ENCODE measurements at regions not wholly inside any gene's neighbourhood (a gene's known extent, or its start where the extent isn't known, plus 50 kb on each side); places are given as distances from the start of the nearest gene placed in this dataset.
A peak's percentile ranks its signal among the peaks of the same experiment; 100 is the strongest.
"Not testable (repeated sequence)": the region's sequence is repeated elsewhere in the genome, so short reads cannot be mapped to it uniquely, and the experiment has no call there.

DNA sequence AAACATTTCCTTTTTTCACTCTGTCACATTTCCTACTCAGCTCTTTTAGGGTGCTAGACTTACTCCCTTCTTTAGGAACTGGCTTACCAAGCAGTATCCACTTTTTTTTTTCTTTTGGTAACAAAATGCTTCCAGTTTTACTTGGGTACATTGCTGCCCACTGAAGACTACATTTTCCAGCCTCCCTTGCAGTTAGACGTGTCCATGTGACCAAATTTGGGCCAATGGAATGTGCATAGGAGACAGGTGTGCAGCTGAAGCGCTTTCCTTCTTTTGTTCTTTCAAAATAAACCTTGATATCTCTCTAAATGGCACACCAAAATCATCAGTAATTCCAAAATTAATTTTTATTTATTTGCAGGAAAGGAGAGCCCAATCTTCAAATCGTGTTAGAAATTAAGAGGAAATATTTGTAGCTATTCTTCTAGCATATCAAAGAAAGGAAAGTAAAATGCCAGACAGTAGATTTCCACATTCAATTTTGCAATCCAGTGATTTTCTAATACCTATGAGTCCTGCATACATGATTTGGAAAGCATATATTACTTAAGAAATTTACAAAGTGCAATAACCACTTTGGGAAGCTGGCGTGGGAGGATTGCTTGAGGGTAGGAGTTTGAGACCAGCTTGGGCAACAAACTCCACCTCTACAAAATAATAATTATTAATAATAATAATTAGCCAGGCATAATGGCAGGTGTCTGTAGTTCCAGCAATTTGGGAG is 422.0 kb upstream of the FRG2C start:
- no peak for DNase-seq (ENCODE audit: low read depth)

DNA sequence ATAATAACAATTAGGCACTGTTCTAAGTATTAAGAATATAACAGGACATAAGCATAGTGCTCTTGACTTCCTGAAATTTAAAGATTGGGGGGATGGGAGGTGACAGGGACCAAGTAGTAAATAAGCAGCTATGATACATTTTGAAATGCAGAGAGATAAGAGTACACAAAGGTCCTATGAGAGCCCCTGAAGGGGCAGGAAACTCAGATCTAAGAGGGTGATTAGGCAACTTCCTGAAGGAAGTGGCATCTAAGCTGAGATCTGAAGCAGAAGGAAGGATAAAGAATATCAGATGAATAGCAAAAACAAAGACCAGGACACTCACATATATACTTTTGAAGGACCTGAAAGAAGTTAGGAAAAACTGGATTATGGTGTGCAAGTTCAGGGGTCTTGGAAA is 415.2 kb upstream of the FRG2C start:
- DNase-seq (ENCODE audit: low read depth) = no peak

DNA sequence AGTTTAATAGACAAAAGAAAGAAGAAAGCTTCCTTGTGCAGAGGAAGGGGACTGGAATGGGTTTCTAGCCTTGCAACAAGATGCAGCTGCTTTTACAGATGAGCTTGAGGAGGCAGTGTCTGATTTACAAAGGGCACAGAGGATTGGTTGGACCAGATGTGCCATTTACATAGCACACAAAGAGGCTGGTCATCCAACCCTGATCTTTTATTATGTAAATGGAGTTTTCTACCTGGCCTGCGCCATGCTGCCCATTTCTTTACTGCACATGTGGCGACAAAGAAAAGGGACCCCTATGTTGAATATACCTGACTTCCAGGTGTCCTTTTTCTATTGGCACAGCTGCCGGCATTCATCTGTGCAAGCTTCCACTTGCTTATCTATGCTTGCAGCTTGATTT is 409.4 kb upstream of the FRG2C start:
- DNase-seq (ENCODE audit: low read depth) = no peak

DNA sequence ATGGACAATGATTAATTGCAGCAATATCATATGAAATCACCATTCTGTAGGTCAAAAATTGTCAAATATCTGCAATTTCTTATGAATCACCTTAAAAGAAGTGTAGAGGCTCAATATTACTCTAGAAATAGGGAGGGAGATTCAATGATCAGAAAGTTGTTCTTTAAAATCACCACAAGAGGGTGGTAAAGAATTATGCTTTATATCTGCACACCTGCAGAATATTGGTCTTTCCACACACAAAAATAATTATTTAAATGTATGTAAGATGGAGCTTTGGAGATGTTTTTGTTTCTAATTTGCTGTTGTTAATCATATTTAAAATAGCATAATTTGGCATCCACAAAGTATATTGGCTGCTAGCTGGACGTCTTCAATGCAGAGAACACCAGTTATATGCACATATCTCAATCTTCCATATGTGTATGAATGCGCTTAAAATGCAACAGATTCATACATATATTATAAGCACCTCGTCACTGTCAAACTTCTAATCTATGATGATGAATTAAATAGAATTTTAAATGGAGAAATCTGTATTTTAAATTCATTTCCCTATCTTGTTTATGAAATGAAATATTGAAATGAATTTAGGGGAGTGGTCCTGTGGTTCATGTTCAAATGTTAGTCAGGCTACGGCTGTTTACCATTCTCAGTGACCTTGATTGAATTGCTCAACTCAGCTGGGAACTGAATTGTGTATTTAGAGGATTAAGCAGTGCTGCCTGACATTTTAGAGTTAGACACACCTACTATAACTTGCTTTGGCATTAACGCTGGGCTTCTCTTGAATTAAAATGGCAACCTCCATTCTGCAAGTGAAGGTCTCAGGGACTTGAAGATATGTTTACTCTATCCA is 405.1 kb upstream of the FRG2C start:
- not testable (repeated sequence) for DNase-seq (ENCODE audit: low read depth)

DNA sequence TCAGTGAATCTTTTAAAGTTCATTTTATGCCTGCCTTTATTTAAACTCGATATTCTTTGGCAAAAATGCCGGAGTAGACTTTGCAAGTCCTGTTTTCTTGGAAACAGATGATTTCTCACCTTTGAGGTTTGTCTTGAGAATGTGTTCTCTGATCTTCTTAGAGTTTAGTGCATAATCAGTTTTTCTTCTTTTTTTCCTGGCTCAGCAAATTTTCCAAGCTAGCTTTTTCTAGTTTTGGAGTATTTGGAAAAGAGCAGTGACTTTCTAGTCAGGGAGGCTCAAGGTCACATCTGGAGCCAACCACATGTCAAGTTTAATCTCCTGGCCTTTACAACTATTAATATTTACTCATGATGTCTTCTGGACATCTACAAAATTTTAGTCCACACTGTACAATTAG is 403.2 kb upstream of the FRG2C start:
- not testable (repeated sequence) for DNase-seq (ENCODE audit: low read depth)

DNA sequence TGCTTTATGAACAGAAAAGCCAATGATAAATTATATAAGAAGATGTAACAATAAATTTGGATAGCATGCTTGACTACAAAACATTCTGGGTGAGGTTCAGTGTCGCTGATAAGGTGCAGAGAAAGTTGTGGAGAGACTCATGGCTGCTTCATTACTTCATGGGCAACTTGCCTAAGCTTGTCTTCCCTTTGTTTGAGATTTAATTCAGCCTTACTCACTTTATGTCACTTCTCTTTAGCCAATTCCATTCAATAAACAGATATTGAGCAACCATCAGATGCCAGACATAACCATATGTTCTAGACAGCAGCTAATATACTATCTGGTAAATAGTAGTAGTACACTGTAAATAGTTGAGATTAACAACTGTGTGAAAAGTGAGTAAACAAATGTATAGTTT is 401.5 kb upstream of the FRG2C start:
- no peak for DNase-seq (ENCODE audit: low read depth)

DNA sequence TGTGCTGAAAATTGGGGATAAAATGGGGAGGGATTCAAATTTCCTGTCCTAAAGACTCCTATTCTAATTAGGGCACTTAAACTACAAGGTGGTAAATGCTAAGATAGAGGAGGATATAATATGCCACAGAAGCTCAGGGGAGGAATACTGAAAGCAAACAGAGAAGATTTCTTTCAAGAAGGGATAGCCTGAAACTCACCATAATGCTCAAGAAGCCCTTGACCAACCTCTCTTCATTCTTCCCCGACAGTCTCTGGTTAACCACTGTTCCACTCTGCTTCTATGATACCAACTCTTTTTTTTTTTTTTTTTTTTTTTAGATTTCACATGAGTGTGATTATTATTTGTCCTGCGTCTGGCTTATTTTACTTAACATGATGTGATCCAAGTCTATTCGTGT is 398.2 kb upstream of the FRG2C start:
- DNase-seq (ENCODE audit: low read depth) = no peak

DNA sequence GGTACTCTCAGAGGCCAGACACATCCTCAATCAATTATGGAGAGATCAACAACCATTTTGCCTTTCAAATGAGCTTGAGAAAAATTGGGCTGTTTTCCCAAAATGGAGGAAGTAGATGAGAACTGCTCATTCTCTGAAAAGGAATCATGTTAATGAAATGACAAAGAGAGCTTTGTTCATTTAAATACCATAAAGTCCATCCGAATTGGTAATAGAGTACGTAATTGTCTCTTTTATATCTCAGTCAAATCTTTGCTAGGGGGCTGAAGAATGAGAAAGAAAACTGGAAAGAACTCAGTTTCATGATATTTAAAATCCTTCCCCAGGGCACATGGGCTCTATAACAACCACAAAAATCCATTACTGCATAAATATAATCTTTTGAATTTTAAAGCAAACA is 395.6 kb upstream of the FRG2C start:
- not testable (repeated sequence) for DNase-seq (ENCODE audit: low read depth)

DNA sequence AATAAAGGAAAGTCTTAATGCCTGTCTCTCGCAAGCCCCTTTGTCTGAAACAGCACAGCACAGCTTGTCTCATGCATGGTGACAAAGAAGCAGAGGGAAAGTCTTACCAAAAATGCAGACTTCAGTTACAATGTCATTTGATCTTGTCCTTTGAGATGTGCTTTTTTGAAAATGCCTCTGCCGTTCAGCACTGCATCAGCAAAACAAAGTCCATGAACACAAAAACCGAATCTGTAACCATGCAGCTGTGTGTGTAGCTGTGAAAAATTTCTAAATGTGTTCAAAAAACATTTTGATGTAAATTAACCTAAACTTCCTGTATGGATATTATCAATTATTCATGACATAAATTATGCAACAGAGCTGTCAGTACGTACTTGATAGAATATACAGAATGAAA is 391.9 kb upstream of the FRG2C start:
- DNase-seq (ENCODE audit: low read depth) = not testable (repeated sequence)

DNA sequence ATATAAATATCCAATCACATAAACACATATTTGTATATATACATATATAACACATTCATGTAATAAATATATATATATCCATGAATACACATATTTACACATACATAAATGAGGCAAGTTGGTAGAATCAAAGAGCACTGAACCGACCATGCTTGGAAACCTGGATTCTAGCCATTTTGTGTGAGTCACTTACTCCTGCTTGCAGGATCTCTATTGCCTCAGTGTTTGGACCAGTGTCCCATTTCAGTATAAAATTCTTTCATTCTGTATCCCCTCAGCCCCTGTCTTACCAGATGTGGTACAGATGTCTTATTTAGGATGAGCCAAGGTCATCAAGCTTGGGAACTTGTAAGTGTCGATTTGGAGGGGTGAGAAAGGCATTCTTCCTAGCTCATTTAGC is 391.4 kb upstream of the FRG2C start:
- DNase-seq (ENCODE audit: low read depth) = peak; percentile 48

DNA sequence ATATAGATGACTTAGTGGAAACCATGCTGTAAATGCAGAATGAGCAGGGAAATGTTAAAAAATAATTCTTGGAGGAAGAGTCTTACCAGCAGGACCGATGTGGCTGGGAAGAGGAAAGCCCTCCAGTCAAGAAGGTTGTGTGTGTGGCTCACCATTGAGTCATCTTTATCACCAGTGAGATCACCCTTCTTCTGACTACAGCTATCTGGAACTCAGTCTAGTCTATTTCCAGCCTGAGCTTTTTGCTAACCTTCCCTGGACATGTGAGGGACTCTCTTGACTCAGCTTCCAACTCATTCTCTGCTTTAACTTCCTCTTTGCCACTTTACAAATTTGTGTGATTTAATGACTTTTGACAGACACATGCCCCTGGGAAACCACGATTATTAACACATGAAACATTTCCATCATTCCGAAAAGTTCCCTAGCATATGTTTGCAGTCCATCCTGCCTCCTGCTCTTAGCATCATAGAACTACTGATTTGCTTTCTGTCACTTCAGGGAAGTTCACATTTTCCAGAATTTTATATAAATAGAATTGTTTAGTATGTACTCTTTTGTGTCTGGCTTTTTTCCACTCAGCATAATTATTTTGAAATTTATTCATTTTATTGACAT is 378.5 kb upstream of the FRG2C start:
- not testable (repeated sequence) for DNase-seq (ENCODE audit: low read depth)

DNA sequence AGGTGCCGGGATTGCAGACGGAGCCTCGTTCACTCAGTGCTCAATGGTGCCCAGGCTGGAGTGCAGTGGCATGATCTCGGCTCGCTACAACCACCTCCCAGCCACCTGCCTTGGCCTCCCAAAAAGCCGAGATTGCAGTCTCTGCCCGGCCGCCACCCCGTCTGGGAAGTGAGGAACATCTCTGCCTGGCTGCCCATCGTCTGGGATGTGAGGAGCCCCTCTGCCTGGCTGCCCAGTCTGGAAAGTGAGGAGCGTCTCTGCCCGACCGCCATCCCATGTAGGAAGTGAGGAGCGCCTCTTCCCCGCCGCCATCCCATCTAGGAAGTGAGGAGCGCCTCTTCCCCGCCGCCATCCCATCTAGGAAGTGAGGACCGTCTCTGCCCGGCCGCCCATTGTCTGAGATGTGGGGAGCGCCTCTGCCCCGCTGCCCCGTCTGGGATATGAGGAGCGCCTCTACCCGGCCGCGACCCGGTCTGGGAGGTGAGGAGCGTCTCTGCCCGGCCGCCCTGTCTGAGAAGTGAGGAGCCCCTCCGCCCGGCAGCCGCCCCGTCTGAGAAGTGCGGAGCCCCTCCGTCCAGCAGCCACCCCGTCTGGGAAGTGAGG is 375.1 kb upstream of the FRG2C start:
- not testable (repeated sequence) for DNase-seq (ENCODE audit: low read depth)

DNA sequence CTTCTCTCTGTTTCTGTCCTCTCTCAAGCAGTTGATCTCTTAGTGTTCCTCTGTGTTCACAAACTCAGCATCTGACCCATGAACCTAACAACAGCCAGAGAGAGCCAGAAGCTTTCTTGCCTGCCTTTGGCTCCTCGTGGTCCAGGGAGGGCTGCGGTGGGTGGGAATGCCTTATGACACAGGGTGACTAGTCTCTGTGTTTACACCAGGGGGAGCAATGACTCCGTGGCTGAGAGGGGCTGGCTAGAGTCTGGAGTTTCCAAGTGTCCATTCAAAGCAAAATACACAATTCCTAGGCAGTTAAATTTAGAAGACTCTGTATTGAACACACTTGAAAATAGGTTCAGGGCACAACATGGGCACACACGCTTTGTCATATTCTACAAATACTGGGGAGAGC is 370.0 kb upstream of the FRG2C start:
- DNase-seq (ENCODE audit: low read depth) = no peak

DNA sequence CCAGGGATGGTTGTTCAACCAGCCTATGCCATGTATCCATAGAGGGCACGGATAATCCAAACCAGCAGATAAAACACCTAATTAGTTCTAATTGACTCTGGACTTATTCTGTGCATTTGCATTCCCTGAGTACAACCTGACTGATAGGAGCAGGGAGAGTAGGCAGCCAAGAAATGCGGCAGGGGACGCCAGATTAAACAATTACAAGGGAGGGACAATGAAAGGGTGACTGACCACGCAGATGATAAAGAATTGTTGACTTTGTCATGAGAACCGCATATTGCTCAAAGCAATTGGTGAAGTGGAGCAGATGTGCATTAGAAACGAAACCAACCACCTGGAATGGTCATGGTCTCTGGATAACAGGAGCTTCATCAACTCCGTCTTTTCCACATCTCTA is 369.1 kb upstream of the FRG2C start:
- no peak for DNase-seq (ENCODE audit: low read depth)

DNA sequence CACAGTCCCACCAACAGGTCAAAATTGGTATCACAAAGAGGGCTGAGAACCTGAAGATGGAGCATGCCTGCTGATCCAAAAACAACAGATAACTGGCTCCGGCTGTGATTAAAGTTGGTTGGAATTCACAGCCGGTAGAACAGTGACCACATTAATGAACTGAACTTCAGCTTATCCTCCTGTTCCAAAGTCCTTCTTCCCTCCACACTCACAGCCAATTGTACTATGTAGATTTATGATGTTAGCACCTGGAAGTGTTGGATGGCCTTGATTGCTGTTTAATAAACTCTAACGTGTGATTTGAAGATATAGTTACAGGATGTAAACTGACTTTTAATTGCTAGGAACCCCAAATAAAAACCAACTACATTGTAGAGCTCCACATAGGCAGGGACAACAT is 367.3 kb upstream of the FRG2C start:
- no peak for DNase-seq (ENCODE audit: low read depth)

DNA sequence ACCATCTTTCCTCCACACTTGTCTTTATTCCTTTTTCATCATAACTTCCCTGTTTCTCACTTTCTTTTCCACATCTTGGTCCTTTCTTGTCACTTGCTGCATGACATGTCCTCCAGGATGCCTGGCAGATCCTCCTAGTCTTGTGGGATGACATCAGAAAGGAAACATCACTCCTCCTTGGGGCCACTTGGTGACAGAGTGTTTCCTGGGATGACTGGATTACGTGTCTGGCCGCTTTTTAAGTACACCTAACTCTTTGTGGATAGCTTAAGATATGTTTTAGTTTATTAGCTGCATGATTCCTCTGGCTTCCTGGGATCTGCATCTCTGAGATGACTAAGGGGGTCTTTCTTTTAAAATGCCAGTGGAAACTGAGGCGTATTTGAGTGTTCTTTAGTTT is 363.5 kb upstream of the FRG2C start:
- DNase-seq (ENCODE audit: low read depth) = no peak

DNA sequence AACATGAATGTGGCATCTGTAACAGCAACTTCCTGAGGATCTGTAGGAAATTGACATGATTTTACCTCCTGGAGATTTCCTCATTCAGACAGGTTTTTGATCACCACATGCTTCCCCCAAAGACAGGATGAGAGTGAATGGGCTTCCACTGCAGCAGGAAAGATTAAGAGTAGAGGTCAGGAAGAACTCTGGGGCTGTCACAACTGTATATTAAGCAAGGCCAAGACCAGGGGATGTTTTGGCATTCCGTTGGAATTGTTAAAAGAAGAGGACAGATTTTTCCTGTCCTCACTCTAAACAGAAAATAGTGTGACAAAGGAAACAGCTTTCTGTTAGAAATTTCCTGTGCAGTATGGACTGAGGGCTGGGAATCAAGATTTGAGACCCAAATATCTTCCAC is 363.1 kb upstream of the FRG2C start:
- not testable (repeated sequence) for DNase-seq (ENCODE audit: low read depth)

DNA sequence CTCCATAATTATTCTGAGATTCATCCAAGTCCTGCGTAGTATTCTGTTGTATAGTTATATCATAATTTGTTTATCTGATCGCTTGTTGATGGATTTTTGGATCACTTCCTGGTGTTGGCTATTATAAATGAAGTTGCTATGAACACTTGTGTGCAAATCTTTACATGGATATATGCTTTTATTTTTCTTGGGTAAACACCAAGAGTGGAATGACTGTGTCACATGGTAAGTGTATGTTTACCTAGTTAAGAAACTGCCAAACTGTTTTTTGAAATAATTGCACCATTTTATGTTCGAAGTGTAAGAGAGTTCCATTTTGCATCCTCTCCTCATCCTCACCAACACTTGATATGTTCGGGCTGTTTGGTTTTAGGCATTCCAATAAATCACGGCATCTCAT is 360.4 kb upstream of the FRG2C start:
- no peak for DNase-seq (ENCODE audit: low read depth)

DNA sequence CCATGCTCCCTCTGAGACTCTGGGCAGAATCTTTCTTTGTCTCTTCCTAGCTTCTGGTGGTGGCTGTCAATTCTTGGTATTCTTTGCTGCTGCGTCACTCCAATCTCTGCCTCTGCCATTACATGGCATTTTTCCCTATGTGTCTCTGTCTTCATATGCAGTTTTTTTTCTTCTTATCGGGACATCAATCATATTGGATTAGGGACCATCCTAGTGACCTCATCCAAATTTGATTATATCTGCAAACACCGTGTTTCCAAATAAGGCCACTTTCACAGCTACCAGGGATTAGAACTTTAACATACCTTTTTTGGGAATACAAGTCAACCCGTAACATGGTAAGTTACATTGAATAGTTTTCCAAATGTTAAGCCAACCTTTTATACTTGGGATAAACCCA is 358.2 kb upstream of the FRG2C start:
- no peak for DNase-seq (ENCODE audit: low read depth)

DNA sequence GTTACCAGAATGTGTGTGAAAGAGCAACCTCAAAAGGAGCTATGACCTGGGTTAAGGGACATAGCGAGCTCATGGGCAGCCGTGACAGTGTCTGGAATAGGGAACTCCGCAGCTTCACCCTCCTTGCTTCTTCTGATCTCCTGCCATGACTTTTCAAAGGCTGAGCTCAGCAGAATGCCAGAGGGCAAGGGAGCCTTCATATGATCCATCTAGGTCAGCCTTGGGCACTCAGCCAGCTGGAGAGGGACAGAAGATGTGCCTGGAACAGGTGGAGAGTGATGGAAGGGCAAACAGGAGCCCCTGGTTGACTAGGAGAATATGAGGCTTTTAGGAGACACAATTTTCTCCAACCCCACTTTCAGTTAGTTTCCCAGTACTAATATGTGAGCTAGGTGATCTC is 352.8 kb upstream of the FRG2C start:
- not testable (repeated sequence) for DNase-seq (ENCODE audit: low read depth)

DNA sequence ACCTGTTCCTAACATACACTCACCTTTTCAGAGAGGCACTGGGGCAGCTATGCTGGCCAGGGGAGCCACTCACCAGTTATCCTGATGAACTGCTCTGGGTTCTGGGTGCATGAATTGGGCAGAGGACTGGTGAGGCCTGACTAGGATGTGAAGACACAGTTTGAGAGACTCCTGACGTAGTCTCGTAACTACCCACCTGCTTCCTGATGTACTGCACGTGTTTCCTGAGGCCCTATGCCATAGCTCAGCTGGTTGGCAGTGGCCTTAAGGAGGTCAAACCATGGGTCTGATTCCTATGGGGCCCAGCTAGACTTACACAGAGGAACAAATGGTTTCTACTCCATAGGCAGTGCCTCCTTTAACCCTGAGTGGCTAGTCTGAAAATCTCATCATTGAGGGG is 351.7 kb upstream of the FRG2C start:
- DNase-seq (ENCODE audit: low read depth) = not testable (repeated sequence)

DNA sequence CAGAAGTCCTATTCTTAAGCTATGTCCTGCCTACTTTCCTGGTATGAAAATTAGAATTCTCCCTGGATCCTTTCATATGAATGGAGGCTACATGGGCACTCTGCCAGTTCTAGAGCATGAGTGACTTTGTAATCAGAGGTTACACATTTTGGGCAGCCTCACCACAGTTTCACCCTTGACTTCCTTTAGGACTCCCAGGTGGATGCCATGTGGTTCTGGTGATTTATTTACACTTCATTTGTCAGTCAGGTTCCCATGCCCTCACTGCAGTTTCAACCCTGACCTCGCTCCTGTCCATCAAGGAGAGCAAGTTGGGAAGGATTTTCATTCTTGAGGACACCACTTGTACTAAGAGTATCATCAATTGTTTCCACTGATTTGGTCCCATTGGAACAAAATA is 344.4 kb upstream of the FRG2C start:
- DNase-seq (ENCODE audit: low read depth) = not testable (repeated sequence)
